ENCODE measurements at regions not wholly inside any gene's neighbourhood (a gene's known extent, or its start where the extent isn't known, plus 50 kb on each side); places are given as distances from the start of the nearest gene placed in this dataset.

DNA sequence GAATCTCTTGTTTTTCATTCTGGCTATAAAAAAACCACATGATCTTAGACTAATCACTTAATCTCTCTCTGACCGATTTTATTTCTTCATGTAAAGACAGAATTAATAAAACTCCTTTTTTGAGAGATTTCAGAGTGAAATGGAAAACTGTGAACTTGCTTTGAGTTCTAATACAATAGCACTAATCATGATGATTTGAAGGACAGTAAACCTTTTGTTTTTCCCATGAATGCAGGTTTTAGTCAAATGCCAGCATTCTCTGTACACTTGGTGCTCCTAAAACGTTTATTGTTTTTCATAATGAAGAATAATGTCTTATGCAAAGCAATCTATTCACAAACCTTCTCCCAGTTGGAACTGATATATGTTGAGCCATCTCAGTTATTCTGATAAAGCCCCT lies 86.8 kb downstream of the SLC24A2 start:
- TF ChIP-seq, protein P1, sequence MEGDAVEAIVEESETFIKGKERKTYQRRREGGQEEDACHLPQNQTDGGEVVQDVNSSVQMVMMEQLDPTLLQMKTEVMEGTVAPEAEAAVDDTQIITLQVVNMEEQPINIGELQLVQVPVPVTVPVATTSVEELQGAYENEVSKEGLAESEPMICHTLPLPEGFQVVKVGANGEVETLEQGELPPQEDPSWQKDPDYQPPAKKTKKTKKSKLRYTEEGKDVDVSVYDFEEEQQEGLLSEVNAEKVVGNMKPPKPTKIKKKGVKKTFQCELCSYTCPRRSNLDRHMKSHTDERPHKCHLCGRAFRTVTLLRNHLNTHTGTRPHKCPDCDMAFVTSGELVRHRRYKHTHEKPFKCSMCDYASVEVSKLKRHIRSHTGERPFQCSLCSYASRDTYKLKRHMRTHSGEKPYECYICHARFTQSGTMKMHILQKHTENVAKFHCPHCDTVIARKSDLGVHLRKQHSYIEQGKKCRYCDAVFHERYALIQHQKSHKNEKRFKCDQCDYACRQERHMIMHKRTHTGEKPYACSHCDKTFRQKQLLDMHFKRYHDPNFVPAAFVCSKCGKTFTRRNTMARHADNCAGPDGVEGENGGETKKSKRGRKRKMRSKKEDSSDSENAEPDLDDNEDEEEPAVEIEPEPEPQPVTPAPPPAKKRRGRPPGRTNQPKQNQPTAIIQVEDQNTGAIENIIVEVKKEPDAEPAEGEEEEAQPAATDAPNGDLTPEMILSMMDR (IDR thresholded peaks at IDR 0.05): no peak
- TF ChIP-seq POLR2A (IDR thresholded peaks at IDR 0.05): no peak
